ENCODE measurements at regions not wholly inside any gene's neighbourhood (a gene's known extent, or its start where the extent isn't known, plus 50 kb on each side); places are given as distances from the start of the nearest gene placed in this dataset.

- DNase-seq = no peak
- in situ Hi-C loops (cut with HindIII; ENCODE audit: low pct_ligation_motif_present, low pct_unique_long_range_greater_than_20kb, low sequenced_read_pairs) = no loop called here
These were observed 172.5 kb downstream of the AHSP start for GRCh38 chr16:31700200-31700529.

DNA sequence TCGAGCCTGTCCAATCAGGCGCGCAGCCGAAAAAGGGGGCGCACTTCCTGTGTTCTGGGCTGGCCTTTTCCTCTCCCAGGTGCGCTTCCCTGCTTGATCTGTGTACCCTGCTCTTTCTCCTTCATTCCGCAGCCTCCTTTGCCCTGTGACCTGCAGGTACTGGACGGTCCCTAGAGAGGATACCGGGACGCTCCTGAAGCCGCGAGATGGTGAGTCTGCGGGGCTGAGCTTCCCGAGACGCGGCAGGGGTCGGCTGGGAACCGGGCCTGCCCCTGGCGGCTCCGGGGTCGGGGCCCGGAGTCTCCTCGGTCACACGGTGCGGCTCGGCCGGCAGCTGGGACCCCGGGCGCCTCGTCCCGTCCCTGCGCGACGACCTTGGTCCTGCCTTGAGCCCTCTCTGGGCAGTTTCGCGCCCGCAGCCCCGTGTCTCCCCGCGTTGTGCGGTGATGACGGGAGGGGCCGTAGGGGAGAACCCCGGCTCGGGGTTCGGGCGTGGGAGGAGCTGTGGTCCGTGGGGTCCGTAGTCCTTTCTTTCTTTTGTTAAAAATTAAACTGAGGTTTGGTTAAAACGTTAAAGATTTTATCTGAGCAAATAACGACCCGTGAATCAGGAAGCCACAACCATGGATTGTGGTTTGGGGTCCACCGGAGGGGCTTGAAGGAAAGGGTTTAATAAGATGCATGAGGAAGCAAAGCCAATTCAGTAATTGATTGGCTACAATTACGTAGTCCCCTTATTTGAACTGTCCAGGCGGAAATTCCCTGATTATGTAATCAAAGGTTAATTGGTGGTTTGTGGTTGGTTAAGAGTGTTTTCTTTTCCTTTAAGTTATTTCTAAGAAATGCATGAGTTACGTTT is 172.8 kb upstream of the ZNF267 start:
- in situ Hi-C loops (cut with HindIII; ENCODE audit: low pct_ligation_motif_present, low pct_unique_long_range_greater_than_20kb, low sequenced_read_pairs) = no loop called here

DNA sequence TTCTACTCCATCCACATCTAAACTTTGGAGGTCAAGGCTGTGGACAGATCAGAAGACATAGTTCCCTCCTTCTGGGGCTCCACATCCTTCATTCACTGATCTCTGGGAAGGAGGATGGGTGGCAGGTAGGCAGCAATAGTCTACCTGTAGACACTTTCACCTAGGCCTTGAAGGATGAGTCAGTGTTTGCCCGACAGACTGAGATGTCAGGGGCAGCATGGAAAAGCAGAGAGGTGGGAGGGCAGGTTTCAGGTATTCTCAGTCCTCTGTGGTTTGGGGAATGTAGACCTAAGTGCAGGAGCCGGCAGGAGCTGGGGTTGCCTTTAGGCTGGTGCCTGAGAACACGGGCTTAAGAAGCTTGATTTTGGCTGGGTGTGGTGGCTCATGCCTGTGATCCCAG is 171.9 kb upstream of the ZNF267 start:
- no peak for DNase-seq
- in situ Hi-C loops (cut with HindIII; ENCODE audit: low pct_ligation_motif_present, low pct_unique_long_range_greater_than_20kb, low sequenced_read_pairs) = no loop called here

More for the DNA sequence above, 172.8 kb upstream of the ZNF267 start:
- DNase-seq = peak; percentile 70

DNA sequence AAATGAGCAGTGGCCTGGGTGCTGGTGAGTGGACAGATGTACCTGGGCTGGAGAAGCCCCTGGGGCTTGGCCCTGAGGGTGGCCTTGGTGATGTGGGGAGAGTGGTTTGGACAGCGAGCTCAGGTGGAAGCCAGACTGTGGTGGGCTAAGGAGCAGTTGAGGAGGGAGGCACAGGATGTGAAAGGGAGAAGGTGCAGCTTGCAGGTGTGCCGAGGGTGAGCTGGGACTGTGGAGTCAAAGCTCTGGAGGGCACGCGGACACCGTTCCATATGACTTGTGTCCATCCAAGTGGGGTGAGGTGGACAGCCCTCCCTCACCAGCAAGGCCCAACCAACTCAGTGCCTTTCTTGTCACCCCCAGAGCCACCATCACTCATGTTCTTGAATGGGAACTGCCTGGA is 170.8 kb upstream of the ZNF267 start:
- no peak for DNase-seq
- in situ Hi-C loops (cut with HindIII; ENCODE audit: low pct_ligation_motif_present, low pct_unique_long_range_greater_than_20kb, low sequenced_read_pairs) = no loop called here

GRCh38 chr16:31703526-31704128 is 170.0 kb upstream of the ZNF267 start:
- no peak for DNase-seq
- in situ Hi-C loops (cut with HindIII; ENCODE audit: low pct_ligation_motif_present, low pct_unique_long_range_greater_than_20kb, low sequenced_read_pairs) = no loop called here

GRCh38 chr16:31704138-31704537 is 169.5 kb upstream of the ZNF267 start:
- in situ Hi-C loops (cut with HindIII; ENCODE audit: low pct_ligation_motif_present, low pct_unique_long_range_greater_than_20kb, low sequenced_read_pairs) = no loop called here
- no peak for DNase-seq

GRCh38 chr16:31705371-31705770 is 168.2 kb upstream of the ZNF267 start:
- no peak for DNase-seq
- in situ Hi-C loops (cut with HindIII; ENCODE audit: low pct_ligation_motif_present, low pct_unique_long_range_greater_than_20kb, low sequenced_read_pairs) = no loop called here

- DNase-seq = no peak
- in situ Hi-C loops (cut with HindIII; ENCODE audit: low pct_ligation_motif_present, low pct_unique_long_range_greater_than_20kb, low sequenced_read_pairs) = no loop called here
These were observed 167.3 kb upstream of the ZNF267 start for GRCh38 chr16:31706318-31706717.

DNA sequence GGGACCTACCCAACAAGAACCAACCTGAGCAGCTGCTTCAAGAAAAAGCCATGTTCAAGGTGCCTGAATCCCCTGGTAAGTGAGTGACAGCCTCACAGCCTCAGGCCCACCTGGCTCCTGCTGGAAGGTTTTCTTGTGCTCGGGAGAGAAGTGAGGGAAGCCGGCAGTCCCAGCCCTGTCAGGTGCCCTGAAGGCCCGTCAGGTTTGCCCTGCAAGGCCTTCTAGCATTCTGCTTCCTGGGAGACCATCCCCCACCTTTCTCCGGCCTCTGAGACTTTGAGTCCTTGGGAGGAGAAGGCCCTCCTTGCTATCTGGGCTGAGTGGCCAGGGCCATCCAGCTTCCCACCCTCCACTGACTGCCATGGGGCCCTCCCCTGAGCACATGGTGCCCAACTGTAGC is 166.7 kb upstream of the ZNF267 start:
- in situ Hi-C loops (cut with HindIII; ENCODE audit: low pct_ligation_motif_present, low pct_unique_long_range_greater_than_20kb, low sequenced_read_pairs) = no loop called here
- DNase-seq = no peak

GRCh38 chr16:31707743-31708335 is 165.8 kb upstream of the ZNF267 start:
- in situ Hi-C loops (cut with HindIII; ENCODE audit: low pct_ligation_motif_present, low pct_unique_long_range_greater_than_20kb, low sequenced_read_pairs) = no loop called here
- DNase-seq = no peak

DNA sequence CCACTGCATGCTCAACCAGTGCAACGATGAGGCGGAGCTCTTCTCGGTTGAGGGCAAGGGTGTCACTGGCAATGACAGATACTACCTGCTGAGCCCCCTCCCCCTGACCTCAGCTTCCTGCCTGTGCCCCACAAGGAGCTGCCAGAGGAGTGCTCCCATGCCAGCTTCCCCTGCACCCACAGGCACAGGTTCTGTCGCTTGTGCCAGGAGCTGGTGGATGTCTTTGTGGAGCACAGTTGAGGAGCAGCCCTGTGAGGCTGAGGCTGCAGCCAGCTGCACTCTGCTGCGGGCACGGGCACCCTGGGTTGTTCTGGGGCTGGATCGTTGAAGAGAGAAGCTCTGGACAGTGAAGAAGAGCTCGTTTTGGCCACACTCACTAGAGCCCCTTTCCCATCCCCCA is 165.3 kb upstream of the ZNF267 start:
- no peak for DNase-seq
- in situ Hi-C loops (cut with HindIII; ENCODE audit: low pct_ligation_motif_present, low pct_unique_long_range_greater_than_20kb, low sequenced_read_pairs) = no loop called here

DNA sequence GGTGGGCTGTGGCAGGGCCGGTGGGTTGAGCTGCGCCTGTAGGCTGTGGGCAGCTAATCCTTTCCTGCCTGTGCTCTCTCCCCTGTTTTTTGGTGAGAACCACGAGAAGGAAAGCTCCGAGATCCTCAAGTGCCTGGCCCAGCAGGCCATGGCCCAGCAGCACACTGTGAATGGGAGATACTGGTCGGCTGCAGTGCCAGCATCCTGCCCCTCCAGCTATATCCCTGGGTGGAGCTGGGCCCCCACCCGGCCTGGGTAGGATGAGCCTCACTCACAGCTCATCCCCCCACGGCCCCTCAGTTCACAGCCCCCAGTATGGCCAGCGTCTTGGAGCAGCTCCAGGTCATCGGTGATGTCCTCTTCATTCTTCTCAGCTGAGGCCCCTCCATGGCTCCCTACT is 164.4 kb upstream of the ZNF267 start:
- no peak for DNase-seq
- in situ Hi-C loops (cut with HindIII; ENCODE audit: low pct_ligation_motif_present, low pct_unique_long_range_greater_than_20kb, low sequenced_read_pairs) = no loop called here

GRCh38 chr16:31710134-31710533 is 163.5 kb upstream of the ZNF267 start:
- in situ Hi-C loops (cut with HindIII; ENCODE audit: low pct_ligation_motif_present, low pct_unique_long_range_greater_than_20kb, low sequenced_read_pairs) = no loop called here
- no peak for DNase-seq

DNA sequence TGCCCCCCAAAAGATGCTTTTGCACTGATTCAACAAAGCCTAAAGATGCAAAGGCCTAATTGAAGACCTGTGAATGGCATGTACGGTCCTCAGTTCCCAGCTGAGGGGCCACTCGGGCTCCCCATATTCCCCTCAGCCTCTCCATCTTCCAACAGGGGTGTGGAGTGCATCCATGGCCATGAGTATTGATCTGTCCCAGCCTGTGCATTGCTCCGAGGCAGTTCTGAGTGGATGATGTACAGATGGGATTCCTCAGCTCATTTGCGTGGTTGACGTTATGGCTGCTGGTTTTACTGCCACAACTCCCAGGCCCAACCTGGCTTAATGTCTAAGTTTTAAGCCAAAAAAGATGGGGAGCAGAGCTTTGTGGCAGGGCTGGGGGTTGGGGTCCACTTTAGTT is 162.7 kb upstream of the ZNF267 start:
- in situ Hi-C loops (cut with HindIII; ENCODE audit: low pct_ligation_motif_present, low pct_unique_long_range_greater_than_20kb, low sequenced_read_pairs) = no loop called here

GRCh38 chr16:31711344-31711845 is 162.2 kb upstream of the ZNF267 start:
- in situ Hi-C loops (cut with HindIII; ENCODE audit: low pct_ligation_motif_present, low pct_unique_long_range_greater_than_20kb, low sequenced_read_pairs) = no loop called here
- DNase-seq = no peak

More for the DNA sequence above, 162.7 kb upstream of the ZNF267 start:
- no peak for DNase-seq

DNA sequence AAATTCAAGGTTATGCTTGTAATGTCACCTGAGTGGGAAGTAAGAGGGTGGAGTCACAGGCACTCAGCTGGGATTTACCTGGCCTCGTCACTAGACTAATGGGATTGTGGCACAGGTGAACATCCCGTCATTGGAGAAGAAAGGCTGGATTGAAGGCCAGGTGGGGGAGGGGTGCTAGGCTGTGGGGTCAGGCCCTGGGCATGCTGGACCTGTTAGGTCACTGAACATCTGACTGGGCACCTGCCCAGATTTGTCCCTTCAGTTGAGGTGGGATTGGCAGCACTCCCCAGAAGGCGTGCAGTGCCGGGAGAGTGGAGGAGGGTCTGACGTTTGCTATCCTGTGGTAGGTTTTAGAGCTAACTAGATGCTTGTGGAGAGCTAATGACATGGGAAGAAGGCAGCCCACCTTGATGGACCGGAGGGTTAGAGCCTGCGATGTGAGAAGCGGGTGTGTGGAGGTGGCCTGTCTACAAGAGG is 161.5 kb upstream of the ZNF267 start:
- no peak for DNase-seq
- in situ Hi-C loops (cut with HindIII; ENCODE audit: low pct_ligation_motif_present, low pct_unique_long_range_greater_than_20kb, low sequenced_read_pairs) = no loop called here

DNA sequence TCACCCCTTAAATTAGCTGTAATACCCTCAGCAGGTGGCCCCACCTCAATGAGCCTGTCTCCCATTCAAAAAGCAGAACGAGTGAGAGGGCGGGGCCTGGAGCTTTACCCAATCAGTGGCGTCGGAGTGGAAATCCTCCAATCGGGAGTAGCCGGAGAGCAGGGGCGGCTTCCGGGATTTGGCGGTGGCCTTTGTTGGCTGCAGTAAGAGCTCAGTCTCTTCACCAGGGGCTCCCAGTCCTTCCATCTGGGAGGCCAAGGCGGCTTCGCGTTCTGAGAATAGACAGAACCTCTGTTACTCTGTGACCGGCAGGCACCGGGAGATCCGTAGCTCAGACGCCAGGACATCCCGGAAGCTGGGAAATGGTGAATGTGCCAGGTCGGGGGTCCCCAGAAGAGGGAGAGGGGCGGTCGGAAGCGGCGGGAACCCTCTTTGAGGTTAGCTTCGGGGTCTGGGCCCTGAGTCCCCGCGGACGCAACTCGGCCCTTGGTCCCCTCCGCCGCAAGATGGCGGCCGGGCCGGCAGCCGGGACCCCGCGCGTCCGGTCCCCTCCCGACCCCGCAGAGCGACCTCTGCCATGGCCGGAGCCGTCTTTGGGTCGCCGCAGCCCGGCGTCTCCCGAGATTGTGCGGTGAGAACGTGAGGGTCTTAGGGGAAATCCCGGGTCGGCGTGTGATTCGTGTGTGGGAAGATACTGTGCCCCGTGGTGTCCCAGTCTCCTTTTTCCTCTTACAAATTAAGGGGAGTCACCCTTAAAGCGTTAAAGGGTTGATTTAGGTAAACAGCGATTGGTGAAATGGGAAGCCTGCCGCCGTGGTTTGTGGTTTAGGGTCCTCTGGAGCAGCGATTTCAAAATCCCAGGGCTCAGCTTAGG is 160.3 kb upstream of the ZNF267 start:
- DNase-seq = peak; percentile 98
- in situ Hi-C loops (cut with HindIII; ENCODE audit: low pct_ligation_motif_present, low pct_unique_long_range_greater_than_20kb, low sequenced_read_pairs) = no loop called here

- in situ Hi-C loops (cut with HindIII; ENCODE audit: low pct_ligation_motif_present, low pct_unique_long_range_greater_than_20kb, low sequenced_read_pairs) = no loop called here
These were observed 159.4 kb upstream of the ZNF267 start for GRCh38 chr16:31713945-31714902.

More at GRCh38 chr16:31713945-31714902, 159.4 kb upstream of the ZNF267 start:
- DNase-seq = peak; percentile 10

Data from ACHN (cell line).